Peyer's patch (tissue), 4 donors: ENCODE measurements at regions not wholly inside any gene's neighbourhood (a gene's known extent, or its start where the extent isn't known, plus 50 kb on each side); places are given as distances from the start of the nearest gene placed in this dataset.

Experiments used
- CTCF ChIP-seq, 6 experiments: fragments of 450-650 bp in 4 of 6; fragments of 200-600 bp in 2 of 6; sonication (generic) in 1 of 6; IDR thresholded peaks; one replicate each; pipeline ENCODE4 v1.5.1; 2017 to 2019; ENCODE audit warnings: antibody characterized with exemption in 6 of 6, mild to moderate bottlenecking in 3 of 6, moderate library complexity in 1 of 6
- POLR2A ChIP-seq, 2 donors: fragments of 450-650 bp; IDR thresholded peaks; one replicate each; pipeline ENCODE4 v1.5.1; 2017; ENCODE audit warnings: antibody characterized with exemption in 2 of 2, mild to moderate bottlenecking in 2 of 2, moderate library complexity in 2 of 2

- TF ChIP-seq CTCF (IDR thresholded peaks at IDR 0.05) (no peak), POLR2A (IDR thresholded peaks at IDR 0.05) (no peak)
Observed at GRCh38 chr12:31797230-31797872, 68.5 kb upstream of the AMN1 start.
